Epithelial cell of esophagus (primary cell): ENCODE measurements at regions not wholly inside any gene's neighbourhood (a gene's known extent, or its start where the extent isn't known, plus 50 kb on each side); places are given as distances from the start of the nearest gene placed in this dataset.
"Not testable (repeated sequence)": the region's sequence is repeated elsewhere in the genome, so short reads cannot be mapped to it uniquely, and the experiment has no call there.

ENCODE experiments used
- DNase-seq: peaks from one replicate; pipeline ENCODE4 v3.0.0; 2010; ENCODE audit warnings: low read depth
- H3K4me3 ChIP-seq: 2 replicates; pipeline ENCODE4 v1.5.1; 2011; ENCODE audit warnings: mild to moderate bottlenecking, low read length, control low read depth
- CTCF ChIP-seq: IDR thresholded peaks from 2 replicates; pipeline ENCODE4 v1.5.1; 2011; ENCODE audit warnings: low read depth, mild to moderate bottlenecking, low read length, control low read depth, inconsistent platforms; ENCODE audit not compliant: insufficient read depth; ENCODE audit errors: missing control alignments

GRCh38 chrX:63551856-63552255, 200.7 kb upstream of the SPIN4 start:
- no peak for DNase-seq
- no peak for TF ChIP-seq CTCF
- no peak overlapping the region for H3K4me3 ChIP-seq

GRCh38 chrX:63530654-63531053, 179.5 kb upstream of the SPIN4 start:
- TF ChIP-seq CTCF, result no peak
- no peak overlapping the region for H3K4me3 ChIP-seq

GRCh38 chrX:63529961-63530360, 178.8 kb upstream of the SPIN4 start:
- TF ChIP-seq CTCF, result no peak
- DNase-seq, result no peak
- H3K4me3 ChIP-seq, result no peak overlapping the region

More at GRCh38 chrX:63530654-63531053, 179.5 kb upstream of the SPIN4 start:
- DNase-seq, result no peak

- no peak for TF ChIP-seq CTCF
- no peak for DNase-seq
- H3K4me3 ChIP-seq, result no peak overlapping the region
These were observed 175.7 kb upstream of the SPIN4 start for GRCh38 chrX:63526863-63527262.

GRCh38 chrX:63525491-63525890, 174.4 kb upstream of the SPIN4 start:
- no peak for TF ChIP-seq CTCF
- no peak for DNase-seq
- no peak overlapping the region for H3K4me3 ChIP-seq

GRCh38 chrX:63519368-63519767, 168.2 kb upstream of the SPIN4 start:
- peak; percentile 1 for DNase-seq
- not testable (repeated sequence) for H3K4me3 ChIP-seq

GRCh38 chrX:63514569-63515080, 163.5 kb upstream of the SPIN4 start:
- H3K4me3 ChIP-seq, result no peak overlapping the region
- no peak for TF ChIP-seq CTCF
- no peak for DNase-seq
